Nephron progenitor cell (in vitro differentiated cells): ENCODE measurements at regions not wholly inside any gene's neighbourhood (a gene's known extent, or its start where the extent isn't known, plus 50 kb on each side); places are given as distances from the start of the nearest gene placed in this dataset.
A peak's percentile ranks its signal among the peaks of the same experiment; 100 is the strongest.

Source experiments
- DNase-seq: peaks from one replicate; pipeline ENCODE4 v3.0.0; 2021
- H3K27ac Mint-ChIP-seq: 2 replicates; pipeline ENCODE4 v1.8.0; 2021; ENCODE audit warnings: mild to moderate bottlenecking, moderate library complexity, mixed read lengths
- H3K27me3 Mint-ChIP-seq: 2 replicates; pipeline ENCODE4 v1.8.0; 2021; ENCODE audit warnings: mild to moderate bottlenecking, low read depth, mixed read lengths; ENCODE audit not compliant: poor library complexity
- H3K36me3 Mint-ChIP-seq: 2 replicates; pipeline ENCODE4 v1.8.0; 2021; ENCODE audit warnings: low read depth, mixed read lengths
- H3K4me1 Mint-ChIP-seq: 2 replicates; pipeline ENCODE4 v1.8.0; 2021; ENCODE audit warnings: mixed read lengths
- H3K4me3 Mint-ChIP-seq: 2 replicates; pipeline ENCODE4 v1.8.0; 2021; ENCODE audit warnings: mild to moderate bottlenecking, moderate library complexity, mixed read lengths
- H3K9me3 Mint-ChIP-seq: 2 replicates; pipeline ENCODE4 v1.8.0; 2021; ENCODE audit warnings: mild to moderate bottlenecking, moderate library complexity, mixed read lengths
- CTCF ChIP-seq: fragments of 200-600 bp; sonication (generic); IDR thresholded peaks from 2 replicates; pipeline ENCODE4 v1.5.0; 2021; ENCODE audit warnings: antibody characterized with exemption

DNA sequence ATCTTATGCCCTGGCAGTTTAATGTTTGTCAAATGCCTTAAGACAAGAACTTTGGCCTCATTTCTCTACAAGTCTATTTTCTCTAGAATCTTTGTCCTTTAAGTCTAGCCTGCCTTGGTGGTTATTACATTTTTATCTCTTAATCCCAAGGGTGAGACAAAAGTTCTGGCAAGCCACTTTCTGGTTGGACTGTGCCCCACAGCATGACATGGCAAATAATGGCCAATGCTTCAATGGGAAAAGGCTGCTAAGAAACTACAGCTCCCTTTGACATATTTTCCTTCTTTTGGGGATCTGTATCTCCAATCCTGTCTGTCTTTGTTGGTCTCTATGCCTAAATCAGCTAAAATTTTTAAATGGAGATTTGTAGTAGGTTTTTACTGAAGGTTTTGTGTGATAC, 181.6 kb upstream of the MBNL1 start:
- peak overlapping the region; percentile 85 for H3K27ac Mint-ChIP-seq
- H3K4me1 Mint-ChIP-seq: peaks cover 37% of the 10 kb centered on the region
- no peak for TF ChIP-seq CTCF
- no peaks in the 10 kb centered on the region for H3K36me3 Mint-ChIP-seq
- DNase-seq: no peak
- peaks cover 4% of the 10 kb centered on the region for H3K27me3 Mint-ChIP-seq
- H3K4me3 Mint-ChIP-seq: no peak overlapping the region
- no peaks in the 10 kb centered on the region for H3K9me3 Mint-ChIP-seq

GRCh38 chr3:152089528-152089927, 179.2 kb upstream of the MBNL1 start:
- Mint-ChIP-seq H3K4me1 (peaks cover 22% of the 10 kb centered on the region), H3K27ac (no peak overlapping the region), H3K36me3 (no peaks in the 10 kb centered on the region), H3K27me3 (peaks cover 4% of the 10 kb centered on the region), H3K9me3 (no peaks in the 10 kb centered on the region), H3K4me3 (no peak overlapping the region)
- DNase-seq: no peak
- TF ChIP-seq CTCF: no peak

DNA sequence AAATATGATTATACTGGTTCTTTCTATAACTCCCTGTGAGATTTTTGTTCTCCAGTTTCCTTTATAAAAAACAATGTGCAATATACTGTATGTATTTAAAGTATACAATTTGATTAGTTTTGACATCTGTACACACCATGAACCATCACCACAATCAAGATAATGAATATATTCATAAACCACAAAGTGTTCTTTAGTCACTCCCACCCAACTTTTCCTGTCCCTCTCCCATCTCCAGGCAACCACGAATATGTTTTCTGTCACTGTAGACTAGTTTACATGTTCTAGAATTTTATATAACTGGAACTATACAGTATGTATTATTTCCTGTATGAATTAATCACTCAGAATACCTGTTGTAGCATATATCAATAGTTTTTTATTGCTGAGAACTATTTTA, 177.0 kb upstream of the MBNL1 start:
- Mint-ChIP-seq H3K4me3 (no peak overlapping the region), H3K36me3 (no peaks in the 10 kb centered on the region), H3K27me3 (peaks cover 4% of the 10 kb centered on the region), H3K27ac (no peak overlapping the region), H3K4me1 (peaks cover 7% of the 10 kb centered on the region), H3K9me3 (no peaks in the 10 kb centered on the region)
- DNase-seq: no peak
- TF ChIP-seq CTCF: no peak

GRCh38 chr3:152093901-152094300, 174.8 kb upstream of the MBNL1 start:
- H3K4me1 Mint-ChIP-seq: no peaks in the 10 kb centered on the region
- no peaks in the 10 kb centered on the region for H3K9me3 Mint-ChIP-seq
- TF ChIP-seq CTCF: no peak
- H3K27me3 Mint-ChIP-seq: peaks cover 2% of the 10 kb centered on the region
- DNase-seq: no peak
- no peak overlapping the region for H3K27ac Mint-ChIP-seq
- H3K36me3 Mint-ChIP-seq: no peaks in the 10 kb centered on the region
- no peak overlapping the region for H3K4me3 Mint-ChIP-seq

GRCh38 chr3:152094406-152094805, 174.3 kb upstream of the MBNL1 start:
- Mint-ChIP-seq H3K9me3 (no peaks in the 10 kb centered on the region), H3K27ac (no peak overlapping the region), H3K36me3 (no peaks in the 10 kb centered on the region), H3K4me1 (no peaks in the 10 kb centered on the region), H3K4me3 (no peak overlapping the region), H3K27me3 (no peaks in the 10 kb centered on the region)
- no peak for DNase-seq
- TF ChIP-seq CTCF: no peak

DNA sequence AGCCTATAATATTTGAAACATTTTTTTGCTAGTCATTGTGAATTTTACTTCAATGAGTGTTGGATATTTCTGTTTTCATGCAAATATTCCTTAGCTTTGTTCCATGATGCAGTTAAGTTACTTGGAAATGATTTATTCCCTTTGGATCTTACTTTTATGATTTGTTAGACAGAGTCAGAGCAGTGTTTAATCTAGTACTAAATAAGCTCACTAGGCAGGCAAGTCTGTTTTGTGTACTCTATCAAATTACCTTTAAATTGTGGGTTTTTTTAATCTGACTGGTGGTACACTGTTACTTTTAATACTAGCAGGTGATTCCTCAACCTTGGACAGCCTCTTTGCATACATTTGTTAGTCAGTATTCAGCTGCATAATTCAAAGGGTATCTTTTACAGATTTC, 173.3 kb upstream of the MBNL1 start:
- Mint-ChIP-seq H3K27ac (no peak overlapping the region), H3K27me3 (no peaks in the 10 kb centered on the region), H3K4me1 (no peaks in the 10 kb centered on the region), H3K36me3 (no peaks in the 10 kb centered on the region), H3K9me3 (no peaks in the 10 kb centered on the region), H3K4me3 (no peak overlapping the region)
- TF ChIP-seq CTCF: no peak
- DNase-seq: no peak
